HG03439 (cell line): ENCODE measurements at regions not wholly inside any gene's neighbourhood (a gene's known extent, or its start where the extent isn't known, plus 50 kb on each side); places are given as distances from the start of the nearest gene placed in this dataset.

Experiments
- ATAC-seq: cut with Tn5 transposase; IDR thresholded peaks from one replicate; pipeline ENCODE4 v1.9.1; 2021; ENCODE audit warnings: mild to moderate bottlenecking, moderate library complexity; ENCODE audit not compliant: unreplicated experiment

- ATAC-seq, result no peak
Measured at GRCh38 chr20:22652681-22653588, 68.6 kb upstream of the FOXA2 start.

DNA sequence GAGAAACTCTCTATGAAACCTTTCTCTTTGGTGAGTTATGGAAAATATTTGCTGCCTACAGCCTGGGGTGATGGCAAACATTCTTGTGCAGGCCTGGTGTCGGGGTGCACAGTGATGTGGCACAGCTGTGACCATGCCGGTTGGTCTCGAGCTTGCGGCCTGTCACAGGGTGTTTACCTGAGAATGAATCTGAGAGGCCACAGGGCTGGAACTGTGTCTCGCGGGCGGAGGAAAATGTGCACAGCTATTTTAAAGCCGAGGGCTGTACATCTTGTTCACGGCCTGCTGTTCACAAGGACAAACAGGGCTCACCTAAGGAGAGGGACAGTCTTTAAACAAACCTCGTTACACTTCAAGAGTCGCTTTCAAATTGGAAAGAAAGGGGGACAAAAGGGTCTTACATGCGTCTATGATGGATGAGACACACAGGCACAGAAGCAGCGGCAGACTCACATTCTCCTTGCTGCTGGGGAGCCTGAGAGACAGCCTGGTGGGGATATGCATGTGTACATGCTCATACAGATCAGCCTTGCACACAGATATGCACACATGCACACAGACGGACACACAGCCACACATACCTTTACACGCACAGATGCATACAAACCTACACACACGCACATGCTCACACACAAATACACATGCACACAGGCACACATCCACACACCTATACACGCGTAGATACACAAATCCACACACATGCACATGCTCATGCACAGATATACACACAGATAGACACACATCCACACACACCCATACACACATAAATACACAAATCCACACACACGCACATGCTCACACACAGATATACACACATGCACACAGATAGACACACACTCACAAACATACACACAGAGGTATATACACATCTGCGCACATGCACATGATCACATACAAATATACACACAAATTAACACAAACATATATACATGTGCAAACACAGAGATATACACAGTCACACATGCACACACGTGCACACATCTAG, 69.6 kb upstream of the FOXA2 start:
- ATAC-seq, result no peak

DNA sequence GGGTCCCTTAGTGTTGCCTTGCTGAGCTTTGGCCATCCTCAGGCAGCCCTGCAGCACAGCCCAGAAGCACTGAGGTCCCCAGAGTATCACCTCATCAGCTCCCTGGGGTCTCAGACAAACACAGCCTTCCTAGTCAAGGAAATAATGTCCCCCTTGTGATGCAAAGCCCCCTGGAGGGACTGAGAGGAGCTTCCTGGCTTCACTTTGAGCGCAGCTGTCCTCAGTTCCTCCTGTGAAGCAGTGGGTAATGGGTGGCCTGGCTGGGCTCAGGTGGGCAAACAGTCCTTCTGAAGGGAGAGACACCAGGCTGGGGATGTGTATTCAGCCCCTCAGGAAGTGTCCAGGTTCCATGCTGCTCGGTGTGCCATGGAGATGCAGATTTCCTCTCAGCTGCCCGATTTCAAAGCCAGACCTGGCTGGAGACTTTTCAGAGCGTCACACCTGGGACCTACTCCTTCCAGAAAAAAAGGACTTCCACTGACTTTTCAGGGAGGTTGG, 79.2 kb upstream of the FOXA2 start:
- no peak for ATAC-seq

DNA sequence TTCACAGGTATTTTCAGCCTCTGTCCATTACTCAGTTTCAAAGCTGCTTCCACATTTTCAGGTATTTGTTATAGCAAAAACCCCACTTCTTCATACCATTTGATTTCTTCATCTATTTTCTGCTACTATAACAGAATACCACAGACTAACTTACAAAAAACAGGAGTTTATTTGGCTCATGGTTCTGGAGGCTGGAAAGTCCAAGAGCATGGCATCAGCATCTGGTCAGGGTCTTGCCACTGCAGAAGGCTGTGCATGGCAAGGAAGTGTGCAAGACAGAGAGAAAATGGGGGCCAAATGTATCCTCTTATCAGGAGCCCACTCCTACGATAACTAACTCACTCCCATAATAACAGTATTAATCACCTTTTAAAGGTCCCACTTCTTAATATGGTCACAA, 82.8 kb upstream of the FOXA2 start:
- ATAC-seq, result no peak

DNA sequence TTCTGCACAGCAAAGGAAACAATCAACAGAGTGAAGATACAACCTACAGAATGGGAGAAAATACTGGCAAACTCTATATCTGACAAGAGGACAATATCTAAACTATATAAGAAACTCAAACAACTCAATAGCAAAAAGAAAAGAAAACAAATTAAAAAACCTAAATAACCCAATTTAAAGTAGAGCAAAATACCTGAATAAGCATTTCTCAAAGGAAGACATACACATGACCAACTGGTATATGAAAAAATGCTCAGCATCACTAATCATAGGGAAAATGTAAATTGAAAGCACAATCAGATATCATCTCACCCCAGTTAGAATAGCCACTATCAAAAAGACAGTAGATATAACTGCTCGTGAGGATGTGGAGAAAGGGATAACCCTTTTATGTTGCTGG, 87.8 kb upstream of the FOXA2 start:
- ATAC-seq, result no peak

DNA sequence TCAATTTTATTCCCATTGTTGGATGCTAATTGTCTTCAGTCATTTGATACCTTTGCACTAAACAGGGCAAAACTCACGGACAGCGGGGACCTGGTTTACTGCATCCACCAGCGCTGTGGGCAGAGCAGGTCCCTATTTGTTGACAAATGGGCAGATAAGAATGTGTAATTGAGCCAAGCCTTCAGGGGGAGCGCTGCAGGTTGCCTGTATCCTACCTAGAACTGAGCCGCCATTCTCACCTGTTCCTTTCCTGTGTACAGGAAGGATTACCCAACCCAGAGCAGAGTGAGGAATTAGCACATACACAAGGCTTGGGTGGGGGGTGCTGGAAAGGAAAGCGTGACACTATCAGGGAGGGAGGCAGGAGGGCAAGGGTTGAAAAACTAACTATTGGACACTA, 89.1 kb upstream of the FOXA2 start:
- no peak for ATAC-seq

- ATAC-seq, result no peak
Measured at GRCh38 chr20:22675341-22675740, 91.0 kb upstream of the FOXA2 start.

DNA sequence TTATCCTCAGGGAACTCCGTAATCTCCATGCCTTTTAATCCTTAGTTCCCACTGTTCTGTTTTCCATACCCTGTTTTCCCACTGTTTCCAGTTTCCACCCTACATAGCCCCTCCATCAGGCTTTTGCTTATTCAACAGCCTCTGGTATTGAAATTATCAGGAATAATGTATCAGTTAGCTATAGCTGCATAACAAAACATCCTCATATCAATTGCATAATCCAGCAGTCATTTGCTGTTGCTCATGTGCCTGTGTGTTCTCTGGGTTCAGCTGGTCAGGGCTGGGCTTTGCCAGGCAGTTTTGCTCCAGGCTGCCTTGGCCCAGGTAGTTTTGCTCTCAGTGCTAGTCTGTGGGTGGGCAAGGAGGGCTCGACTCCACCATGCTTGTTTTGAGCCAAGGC, 94.3 kb upstream of the FOXA2 start:
- ATAC-seq, result no peak

DNA sequence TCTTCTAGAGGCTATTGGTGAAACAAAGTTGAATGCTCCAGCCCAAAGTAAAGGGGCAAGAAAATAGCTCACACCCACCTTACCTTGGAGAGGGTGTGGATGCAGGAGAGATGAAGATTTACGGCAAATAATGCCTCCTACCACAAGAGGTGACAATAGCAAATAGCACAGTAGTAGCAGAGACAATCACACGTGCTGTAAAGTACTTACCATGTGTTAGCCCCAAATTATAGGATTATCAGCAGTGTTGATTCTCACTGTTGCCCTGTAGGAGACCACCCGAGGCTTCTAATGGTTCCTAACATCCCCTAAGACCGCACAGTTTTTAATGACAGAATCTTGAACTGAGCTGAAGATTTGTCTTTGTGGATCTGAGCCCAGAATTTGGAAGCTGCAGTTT, 94.8 kb upstream of the FOXA2 start:
- ATAC-seq, result no peak

DNA sequence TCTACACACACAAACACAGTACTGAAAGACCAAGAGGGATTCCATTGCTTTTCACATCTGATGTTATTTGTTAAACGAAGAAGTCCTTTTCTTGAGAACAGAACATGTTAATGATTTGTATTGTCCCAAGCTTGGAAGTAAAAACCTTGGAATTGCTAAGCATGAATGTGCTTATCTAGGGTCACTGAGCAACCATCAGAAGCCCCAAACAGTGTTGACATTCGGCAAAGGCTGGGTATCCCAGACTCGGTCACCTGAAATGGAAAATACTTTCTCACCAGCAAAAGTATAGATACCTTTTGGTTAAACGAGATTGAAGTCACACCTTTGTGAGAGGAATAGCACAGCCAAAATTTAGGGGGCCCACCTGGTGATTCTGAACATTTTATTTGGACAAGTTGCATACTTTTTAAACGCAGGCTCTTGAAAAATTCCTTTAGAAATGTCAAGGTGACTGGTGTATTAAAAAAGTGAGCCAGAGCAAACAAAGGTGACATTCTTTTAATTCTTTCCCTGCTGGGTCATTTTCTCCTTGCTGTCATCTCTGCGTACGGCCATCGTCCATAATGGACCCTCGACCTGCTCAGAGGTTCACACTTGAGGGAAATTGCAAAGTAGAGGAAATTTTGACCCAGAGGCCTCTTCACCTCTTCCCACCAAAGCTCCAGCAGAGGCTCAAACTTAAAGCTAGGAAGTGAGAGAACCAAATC, 95.8 kb upstream of the FOXA2 start:
- ATAC-seq, result no peak

- no peak for ATAC-seq
Measured at GRCh38 chr20:22681591-22682248, 97.3 kb upstream of the FOXA2 start.

- no peak for ATAC-seq
Measured at GRCh38 chr20:22682381-22682780, 98.0 kb upstream of the FOXA2 start.

DNA sequence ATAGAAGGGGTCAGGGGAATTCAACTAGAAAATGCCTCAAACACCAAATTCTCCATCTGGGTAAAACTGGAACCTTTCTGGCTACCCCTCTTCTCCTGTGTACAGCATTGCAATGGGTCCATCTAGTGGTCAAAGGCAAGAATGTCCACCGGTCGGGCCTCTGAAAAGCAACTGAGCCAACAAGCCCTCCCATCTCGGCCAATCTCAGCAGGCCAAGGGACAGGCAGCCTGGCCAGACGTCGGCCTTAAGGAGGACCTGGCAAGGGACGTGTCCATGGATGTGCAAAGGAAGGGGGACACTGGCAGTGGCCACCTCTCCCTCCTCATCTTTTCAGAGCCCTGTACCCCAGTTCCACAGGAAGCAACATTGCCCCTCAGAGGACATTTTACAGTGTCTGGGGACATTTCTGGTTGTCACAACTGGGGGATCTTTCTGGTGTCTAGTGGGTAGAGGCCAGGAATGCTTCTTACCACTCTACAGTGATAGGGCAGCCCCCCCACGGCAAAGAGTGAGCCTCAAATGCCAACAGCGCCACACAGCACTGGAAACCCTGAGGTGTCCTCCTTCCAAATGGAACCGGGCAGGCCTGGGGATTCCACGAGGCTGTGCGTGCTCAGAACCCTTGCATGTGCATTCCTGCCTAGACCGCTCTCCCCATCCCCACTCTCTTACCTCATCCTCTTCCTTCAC, 99.8 kb upstream of the FOXA2 start:
- ATAC-seq, result peak; percentile 65

- no peak for ATAC-seq
Measured at GRCh38 chr20:22684763-22685443, 100.5 kb upstream of the FOXA2 start.

- ATAC-seq, result no peak
Measured at GRCh38 chr20:22686097-22686496, 101.7 kb upstream of the FOXA2 start.

DNA sequence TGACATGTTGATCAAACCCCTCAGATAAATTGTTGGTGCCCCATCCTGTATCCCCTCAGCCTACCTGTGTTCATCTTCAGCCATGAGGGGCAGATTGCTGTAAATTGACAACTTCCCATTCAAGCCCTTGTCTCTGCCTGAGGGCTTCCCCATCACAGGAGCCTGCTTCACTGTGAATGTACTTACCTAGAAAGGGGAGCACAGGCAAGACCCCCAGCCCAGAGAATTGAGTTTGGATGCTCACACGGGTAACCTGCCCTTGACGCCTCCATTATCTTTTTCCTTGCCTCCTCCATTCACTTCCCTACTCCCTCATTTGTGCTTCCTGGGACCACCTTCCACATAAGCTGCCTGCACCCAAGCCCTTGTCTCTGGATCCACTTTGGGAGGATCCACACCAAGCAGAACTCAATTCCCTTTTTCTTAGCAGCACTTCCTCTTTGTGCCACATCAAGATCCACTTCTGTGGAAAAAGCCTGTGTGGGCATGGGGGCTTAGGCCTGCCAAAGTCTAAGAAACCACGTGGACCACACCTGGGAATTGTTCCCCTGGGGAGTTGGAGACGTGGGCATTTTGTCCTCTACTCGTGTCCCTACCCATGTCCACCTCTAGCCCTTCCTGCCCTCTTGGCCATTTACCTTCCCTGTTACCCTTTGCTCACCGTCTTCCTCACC, 103.4 kb upstream of the FOXA2 start:
- ATAC-seq, result no peak

DNA sequence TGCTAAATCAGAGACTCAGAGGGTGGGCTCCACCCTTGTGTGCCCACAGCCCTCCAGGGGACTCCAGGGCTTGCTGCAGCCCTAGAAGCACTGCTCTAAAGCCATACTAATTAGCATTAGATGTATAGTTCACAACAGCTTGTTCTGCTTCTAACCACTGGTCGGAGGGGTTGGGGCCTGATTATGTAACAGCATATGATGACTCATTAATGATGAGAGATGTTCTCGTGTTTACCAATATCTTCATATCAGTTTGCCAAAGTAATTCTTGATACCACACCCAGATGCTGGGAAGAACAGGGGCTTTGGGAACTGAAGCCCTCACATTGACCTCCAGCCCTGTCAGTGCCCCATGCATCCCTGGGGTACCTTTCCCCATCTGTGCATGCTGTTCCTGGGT, 104.1 kb upstream of the FOXA2 start:
- ATAC-seq, result no peak

GRCh38 chr20:22689266-22689665, 104.9 kb upstream of the FOXA2 start:
- no peak for ATAC-seq

GRCh38 chr20:22690000-22690399, 105.6 kb upstream of the FOXA2 start:
- no peak for ATAC-seq
